DMS153 treated with DMSO at 0.1 percent for 48 hours (cell line): ENCODE measurements at regions not wholly inside any gene's neighbourhood (a gene's known extent, or its start where the extent isn't known, plus 50 kb on each side); places are given as distances from the start of the nearest gene placed in this dataset.

Source experiments
- DNase-seq: peaks from one replicate; lab custom pipeline; 2025; ENCODE audit not compliant: unreplicated experiment; lab: John Stamatoyannopoulos, UW

- DNase-seq: no peak
Measured at GRCh38 chr2:145344076-145344724, 824.3 kb upstream of the ZEB2 start.

GRCh38 chr2:145343287-145343686 is 823.4 kb upstream of the ZEB2 start:
- DNase-seq: no peak

- DNase-seq: no peak
Measured at GRCh38 chr2:145341536-145341935, 821.6 kb upstream of the ZEB2 start.

- no peak for DNase-seq
Measured at GRCh38 chr2:145339646-145340045, 819.7 kb upstream of the ZEB2 start.

GRCh38 chr2:145332210-145332898 is 812.4 kb upstream of the ZEB2 start:
- DNase-seq: no peak

- no peak for DNase-seq
Measured at GRCh38 chr2:145329971-145330370, 810.1 kb upstream of the ZEB2 start.

GRCh38 chr2:145325485-145325884 is 805.6 kb upstream of the ZEB2 start:
- no peak for DNase-seq

GRCh38 chr2:145324748-145325147 is 804.8 kb upstream of the ZEB2 start:
- no peak for DNase-seq

- no peak for DNase-seq
Measured at GRCh38 chr2:145323512-145323911, 803.6 kb upstream of the ZEB2 start.

GRCh38 chr2:145321344-145321743 is 801.4 kb upstream of the ZEB2 start:
- no peak for DNase-seq

- no peak for DNase-seq
Measured at GRCh38 chr2:145316496-145316895, 796.6 kb upstream of the ZEB2 start.

GRCh38 chr2:145315053-145315452 is 795.1 kb upstream of the ZEB2 start:
- DNase-seq: no peak

GRCh38 chr2:145314119-145314633 is 794.3 kb upstream of the ZEB2 start:
- no peak for DNase-seq

- DNase-seq: no peak
Measured at GRCh38 chr2:145305889-145306288, 786.0 kb upstream of the ZEB2 start.

GRCh38 chr2:145304501-145304900 is 784.6 kb upstream of the ZEB2 start:
- no peak for DNase-seq

- no peak for DNase-seq
Measured at GRCh38 chr2:145303536-145303935, 783.6 kb upstream of the ZEB2 start.

GRCh38 chr2:145302886-145303285 is 783.0 kb upstream of the ZEB2 start:
- no peak for DNase-seq

GRCh38 chr2:145302451-145302850 is 782.5 kb upstream of the ZEB2 start:
- no peak for DNase-seq

- no peak for DNase-seq
Measured at GRCh38 chr2:145299368-145299767, 779.4 kb upstream of the ZEB2 start.

- DNase-seq: no peak
Measured at GRCh38 chr2:145292166-145292565, 772.2 kb upstream of the ZEB2 start.

- DNase-seq: no peak
Measured at GRCh38 chr2:145290986-145291385, 771.1 kb upstream of the ZEB2 start.

- DNase-seq: no peak
Measured at GRCh38 chr2:145289946-145290345, 770.0 kb upstream of the ZEB2 start.
